Endodermal cell (in vitro differentiated cells): ENCODE measurements at regions not wholly inside any gene's neighbourhood (a gene's known extent, or its start where the extent isn't known, plus 50 kb on each side); places are given as distances from the start of the nearest gene placed in this dataset.

Experiments used
- DNase-seq: peaks from one replicate; pipeline ENCODE4 v3.0.0-alpha.2; 2017
- H3K27ac ChIP-seq: 2 replicates; pipeline ENCODE4 v1.5.1; 2013; ENCODE audit warnings: mild to moderate bottlenecking, low read depth, low read length, moderate library complexity
- H3K27me3 ChIP-seq: 2 replicates; pipeline ENCODE4 v1.6.1; 2013; ENCODE audit warnings: mild to moderate bottlenecking, low read length, moderate library complexity; ENCODE audit not compliant: insufficient read depth, control insufficient read depth, poor library complexity, severe bottlenecking
- H3K36me3 ChIP-seq: 2 replicates; pipeline ENCODE4 v1.7.0; 2013; ENCODE audit warnings: mild to moderate bottlenecking, low read length, moderate library complexity; ENCODE audit not compliant: control insufficient read depth, insufficient read depth
- H3K4me1 ChIP-seq: one replicate; pipeline ENCODE4 v1.7.0; 2013; ENCODE audit warnings: low read length; ENCODE audit not compliant: control insufficient read depth, insufficient read depth
- H3K4me3 ChIP-seq: 2 replicates; pipeline ENCODE4 v1.5.1; 2013; ENCODE audit warnings: mild to moderate bottlenecking, low read length, moderate library complexity
- H3K9ac ChIP-seq: 2 replicates; pipeline ENCODE4 v1.6.1; 2013; ENCODE audit warnings: mild to moderate bottlenecking, low read length, moderate library complexity; ENCODE audit not compliant: poor library complexity, severe bottlenecking; ENCODE audit errors: extremely low read depth
- H3K9me3 ChIP-seq: 2 replicates; pipeline ENCODE4 v1.6.1; 2013; ENCODE audit warnings: mild to moderate bottlenecking, low read length, moderate library complexity; ENCODE audit not compliant: control insufficient read depth
- H3K27ac Mint-ChIP-seq: 2 replicates; pipeline ENCODE4 v1.8.0; 2020; ENCODE audit warnings: mixed read lengths
- H3K27me3 Mint-ChIP-seq: 2 replicates; pipeline ENCODE4 v1.8.0; 2021; ENCODE audit warnings: mild to moderate bottlenecking, mixed read lengths; ENCODE audit not compliant: insufficient read depth
- H3K36me3 Mint-ChIP-seq: 2 replicates; pipeline ENCODE4 v1.8.0; 2020; ENCODE audit warnings: low read depth, mixed read lengths
- H3K4me1 Mint-ChIP-seq: 2 replicates; pipeline ENCODE4 v1.8.0; 2020; ENCODE audit warnings: mixed read lengths
- H3K4me3 Mint-ChIP-seq: 2 replicates; pipeline ENCODE4 v1.8.0; 2020; ENCODE audit warnings: mild to moderate bottlenecking, moderate library complexity, mixed read lengths
- H3K9me3 Mint-ChIP-seq: 2 replicates; pipeline ENCODE4 v1.8.0; 2020; ENCODE audit warnings: mild to moderate bottlenecking, mixed read lengths
- CTCF ChIP-seq: fragments of 200-600 bp; sonication (generic); conservative IDR thresholded peaks from 2 replicates; pipeline ENCODE4 v1.5.0; 2021; ENCODE audit warnings: antibody characterized with exemption, mild to moderate bottlenecking
- WGBS, 2 experiments: methylation state at CpG; one replicate each; pipeline versions ENCODE4 v1.1.5 to v1.1.7; 2013; ENCODE audit warnings: missing lambda C conversion rate in 2 of 2, mixed read lengths in 1 of 2; ENCODE audit not compliant: insufficient coverage in 1 of 2, insufficient read length in 1 of 2; 5-methylcytosine and 5-hydroxymethylcytosine counted together

GRCh38 chr9:107839371-107839770, 349.8 kb upstream of the KLF4 start:
- H3K4me3 Mint-ChIP-seq, result no peak overlapping the region

GRCh38 chr9:107838766-107839165, 349.2 kb upstream of the KLF4 start:
- H3K9me3 ChIP-seq, result no peaks in the 10 kb centered on the region
- Mint-ChIP-seq H3K36me3 (no peaks in the 10 kb centered on the region), H3K27ac (no peak overlapping the region), H3K27me3 (peaks cover 87% of the 10 kb centered on the region), H3K4me3 (no peak overlapping the region), H3K9me3 (no peaks in the 10 kb centered on the region), H3K4me1 (no peaks in the 10 kb centered on the region)
- TF ChIP-seq CTCF, result no peak
- no peak for DNase-seq
- H3K27ac ChIP-seq, result no peak overlapping the region
- 95 to 100% methylated on average over 1 of the region's 1 CpG for WGBS, 2 experiments
- no peak overlapping the region for H3K9ac ChIP-seq
- H3K36me3 ChIP-seq, result no peaks in the 10 kb centered on the region
- H3K4me1 ChIP-seq, result no peaks in the 10 kb centered on the region
- peaks cover 97% of the 10 kb centered on the region for H3K27me3 ChIP-seq
- no peak overlapping the region for H3K4me3 ChIP-seq

More at GRCh38 chr9:107839371-107839770, 349.8 kb upstream of the KLF4 start:
- DNase-seq, result no peak
- Mint-ChIP-seq H3K36me3 (no peaks in the 10 kb centered on the region), H3K27me3 (peaks cover 81% of the 10 kb centered on the region), H3K27ac (no peak overlapping the region), H3K4me1 (no peaks in the 10 kb centered on the region), H3K9me3 (no peaks in the 10 kb centered on the region)
- no peaks in the 10 kb centered on the region for H3K4me1 ChIP-seq
- TF ChIP-seq CTCF, result no peak
- WGBS, 2 experiments, result 81 to 100% methylated on average over 1 of the region's 1 CpG
- H3K4me3 ChIP-seq, result no peak overlapping the region
- no peak overlapping the region for H3K27ac ChIP-seq
- H3K36me3 ChIP-seq, result no peaks in the 10 kb centered on the region
- no peak overlapping the region for H3K9ac ChIP-seq
- peaks cover 97% of the 10 kb centered on the region for H3K27me3 ChIP-seq
- H3K9me3 ChIP-seq, result no peaks in the 10 kb centered on the region

- Histone ChIP-seq H3K27me3 (peaks cover 97% of the 10 kb centered on the region), H3K4me3 (no peak overlapping the region), H3K36me3 (no peaks in the 10 kb centered on the region), H3K9me3 (no peaks in the 10 kb centered on the region), H3K27ac (no peak overlapping the region), H3K4me1 (no peaks in the 10 kb centered on the region), H3K9ac (no peak overlapping the region)
- WGBS, 2 experiments, result 82 to 88% methylated on average over 2 of the region's 2 CpGs
- no peaks in the 10 kb centered on the region for H3K36me3 Mint-ChIP-seq
- H3K27ac Mint-ChIP-seq, result no peak overlapping the region
- DNase-seq, result no peak
- no peak overlapping the region for H3K4me3 Mint-ChIP-seq
- no peaks in the 10 kb centered on the region for H3K4me1 Mint-ChIP-seq
- H3K27me3 Mint-ChIP-seq, result peaks cover 92% of the 10 kb centered on the region
- TF ChIP-seq CTCF, result no peak
- H3K9me3 Mint-ChIP-seq, result no peaks in the 10 kb centered on the region
Observed at GRCh38 chr9:107836300-107836699, 346.7 kb upstream of the KLF4 start.
